Stimulated activated CD4-positive, alpha-beta T cell treated with anti-CD3 and anti-CD28 coated beads, Interleukin-4, amount 100 ng/mL, for 24 hours (primary cell): ENCODE measurements at regions not wholly inside any gene's neighbourhood (a gene's known extent, or its start where the extent isn't known, plus 50 kb on each side); places are given as distances from the start of the nearest gene placed in this dataset.

Experiments used
- DNase-seq: peaks from one replicate; pipeline ENCODE4 v3.0.0-alpha.2; 2020

- DNase-seq = no peak
Observed at GRCh38 chr2:16862471-16862870, 196.8 kb upstream of the CYRIA start.

GRCh38 chr2:16861530-16861929 lies 195.9 kb upstream of the CYRIA start:
- DNase-seq = no peak

GRCh38 chr2:16861111-16861510 lies 195.5 kb upstream of the CYRIA start:
- no peak for DNase-seq

GRCh38 chr2:16860627-16861026 lies 195.0 kb upstream of the CYRIA start:
- no peak for DNase-seq

- DNase-seq = no peak
Observed at GRCh38 chr2:16855183-16855582, 189.5 kb upstream of the CYRIA start.

- DNase-seq = no peak
Observed at GRCh38 chr2:16853088-16853487, 187.5 kb upstream of the CYRIA start.

GRCh38 chr2:16852651-16853050 lies 187.0 kb upstream of the CYRIA start:
- no peak for DNase-seq

- no peak for DNase-seq
Observed at GRCh38 chr2:16851126-16851525, 185.5 kb upstream of the CYRIA start.

- DNase-seq = no peak
Observed at GRCh38 chr2:16840496-16841172, 175.0 kb upstream of the CYRIA start.

- DNase-seq = no peak
Observed at GRCh38 chr2:16832910-16833309, 167.3 kb upstream of the CYRIA start.

- DNase-seq = no peak
Observed at GRCh38 chr2:16828828-16829160, 163.2 kb upstream of the CYRIA start.

GRCh38 chr2:16828044-16828827 lies 162.6 kb upstream of the CYRIA start:
- no peak for DNase-seq

GRCh38 chr2:16824472-16824871 lies 158.8 kb upstream of the CYRIA start:
- no peak for DNase-seq

GRCh38 chr2:16821692-16822091 lies 156.1 kb upstream of the CYRIA start:
- DNase-seq = no peak

GRCh38 chr2:16818203-16818556 lies 152.5 kb upstream of the CYRIA start:
- DNase-seq = no peak

- no peak for DNase-seq
Observed at GRCh38 chr2:16817305-16818202, 151.9 kb upstream of the CYRIA start.

GRCh38 chr2:16816522-16816921 lies 150.9 kb upstream of the CYRIA start:
- DNase-seq = no peak

GRCh38 chr2:16816016-16816415 lies 150.4 kb upstream of the CYRIA start:
- no peak for DNase-seq

GRCh38 chr2:16813593-16813992 lies 148.0 kb upstream of the CYRIA start:
- no peak for DNase-seq

- no peak for DNase-seq
Observed at GRCh38 chr2:16798472-16798871, 132.8 kb upstream of the CYRIA start.

- no peak for DNase-seq
Observed at GRCh38 chr2:16791496-16791895, 125.9 kb upstream of the CYRIA start.

- DNase-seq = no peak
Observed at GRCh38 chr2:16785149-16785548, 119.5 kb upstream of the CYRIA start.

- no peak for DNase-seq
Observed at GRCh38 chr2:16784652-16785051, 119.0 kb upstream of the CYRIA start.
